NT2/D1 (cell line): ENCODE measurements at regions not wholly inside any gene's neighbourhood (a gene's known extent, or its start where the extent isn't known, plus 50 kb on each side); places are given as distances from the start of the nearest gene placed in this dataset.

ENCODE experiments used
- SUZ12 ChIP-seq: IDR thresholded peaks from 2 replicates; pipeline ENCODE4 v1.6.1; 2011; ENCODE audit not compliant: insufficient read length, insufficient read depth; ENCODE audit errors: extremely low read depth
- YY1 ChIP-seq: IDR thresholded peaks from 2 replicates; pipeline ENCODE4 v1.6.1; 2011; ENCODE audit not compliant: insufficient read length, insufficient read depth
- ZNF274 ChIP-seq: IDR thresholded peaks from 2 replicates; pipeline ENCODE4 v1.6.1; 2011; ENCODE audit warnings: mild to moderate bottlenecking, low read depth, low read length

DNA sequence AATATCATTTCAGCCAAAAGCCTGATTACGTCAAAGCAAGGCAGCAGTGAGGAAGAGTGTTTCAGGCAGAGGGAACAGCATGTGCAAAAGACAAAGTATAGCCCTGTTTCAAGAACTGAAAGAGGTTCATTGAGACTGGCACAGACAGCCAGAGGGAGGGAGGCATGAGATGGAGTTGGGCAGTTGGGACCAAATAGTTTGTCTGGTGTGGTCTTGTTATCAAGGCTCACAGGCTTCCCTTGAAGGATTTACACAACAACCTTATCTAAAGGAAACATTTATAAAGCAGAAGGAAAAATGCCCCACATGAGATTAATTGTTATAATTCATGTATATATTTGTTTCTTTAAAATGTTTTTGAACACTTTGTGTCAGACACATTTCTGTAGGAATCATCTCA lies 253.3 kb downstream of the DMAC1 start:
- TF ChIP-seq ZNF274 = no peak
- TF ChIP-seq SUZ12 = no peak
- no peak for TF ChIP-seq YY1
